Fibroblast of skin of scalp (primary cell): ENCODE measurements at regions not wholly inside any gene's neighbourhood (a gene's known extent, or its start where the extent isn't known, plus 50 kb on each side); places are given as distances from the start of the nearest gene placed in this dataset.
A peak's percentile ranks its signal among the peaks of the same experiment; 100 is the strongest.

ENCODE experiments used
- DNase-seq: peaks from one replicate; pipeline ENCODE4 v3.0.0-alpha.2; 2013

DNA sequence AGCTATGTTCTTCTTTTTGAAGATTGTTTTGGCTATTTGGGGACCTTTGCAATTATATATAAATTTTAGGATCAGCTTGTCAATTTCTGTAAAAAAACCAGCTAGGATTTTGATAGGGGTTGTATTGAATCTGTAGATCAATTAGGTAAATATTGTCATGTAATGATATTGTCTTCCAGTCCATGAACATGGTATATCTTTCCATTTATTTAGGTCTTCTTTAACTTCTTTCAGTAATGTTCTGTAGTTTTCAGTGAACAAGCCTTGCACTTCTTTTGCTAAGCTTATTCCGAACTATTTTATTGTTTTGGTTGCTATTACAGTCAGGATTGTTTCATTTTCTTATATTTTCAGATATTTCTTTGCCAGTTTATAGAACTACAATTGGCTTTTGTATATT lies 175.8 kb upstream of the RARB start:
- no peak for DNase-seq

DNA sequence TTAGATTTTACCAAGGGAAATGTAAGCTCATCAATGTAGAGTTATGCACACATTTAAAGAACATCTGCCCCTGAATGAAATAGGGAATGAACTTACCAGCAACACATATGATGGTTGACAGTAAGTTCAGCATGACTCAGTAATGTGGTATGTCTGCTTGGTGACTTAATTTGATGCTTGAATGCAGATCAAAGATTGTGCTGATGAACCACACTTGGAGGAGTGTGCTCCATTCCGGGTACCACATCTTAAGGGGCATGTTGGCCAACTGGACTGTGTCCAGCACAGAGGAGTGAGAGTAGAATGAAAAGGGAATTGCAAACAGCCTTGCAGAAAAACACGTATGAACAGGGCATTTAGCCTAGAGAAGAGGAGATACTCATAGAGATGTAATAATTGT lies 171.0 kb upstream of the RARB start:
- DNase-seq = peak; percentile 84

DNA sequence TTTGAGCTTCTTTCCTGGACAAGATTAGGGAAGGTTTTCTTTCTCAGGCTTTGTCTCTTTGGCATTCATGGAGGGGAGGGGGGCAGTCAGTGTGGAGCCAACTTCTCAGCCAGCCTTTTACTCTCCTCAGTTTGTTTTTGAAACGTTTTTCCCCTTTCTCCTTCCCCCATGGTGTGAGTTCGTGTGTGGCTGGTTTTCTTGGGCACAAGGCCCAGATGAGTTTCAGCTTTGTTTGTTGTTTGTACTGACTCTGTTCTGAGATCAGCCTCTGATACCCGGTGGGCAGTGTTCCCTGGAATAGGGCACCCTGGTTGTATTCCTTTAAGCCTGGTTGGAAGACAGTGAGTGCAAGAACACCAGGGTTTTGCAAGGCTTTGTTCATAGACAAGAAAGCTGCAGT lies 168.2 kb upstream of the RARB start:
- DNase-seq = peak; percentile 73

DNA sequence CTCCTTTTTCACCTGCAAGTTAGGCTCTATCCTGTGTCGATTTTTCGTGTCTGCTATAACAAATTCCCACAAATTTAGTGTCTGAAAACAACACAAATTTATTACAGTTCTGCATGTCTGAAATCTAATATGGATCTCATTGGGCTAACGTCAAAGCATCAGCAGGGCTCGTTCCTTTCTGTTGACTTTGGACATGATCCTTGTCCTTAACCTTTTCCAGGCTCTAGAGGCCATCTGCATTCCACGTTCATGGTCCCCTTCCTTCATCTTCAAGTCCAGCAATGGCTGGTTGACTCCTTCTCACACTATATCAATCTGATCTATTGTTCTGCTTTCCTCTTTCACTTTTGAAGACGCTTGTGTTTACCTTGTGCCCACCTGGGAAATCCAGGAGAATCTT lies 165.7 kb upstream of the RARB start:
- DNase-seq = no peak

DNA sequence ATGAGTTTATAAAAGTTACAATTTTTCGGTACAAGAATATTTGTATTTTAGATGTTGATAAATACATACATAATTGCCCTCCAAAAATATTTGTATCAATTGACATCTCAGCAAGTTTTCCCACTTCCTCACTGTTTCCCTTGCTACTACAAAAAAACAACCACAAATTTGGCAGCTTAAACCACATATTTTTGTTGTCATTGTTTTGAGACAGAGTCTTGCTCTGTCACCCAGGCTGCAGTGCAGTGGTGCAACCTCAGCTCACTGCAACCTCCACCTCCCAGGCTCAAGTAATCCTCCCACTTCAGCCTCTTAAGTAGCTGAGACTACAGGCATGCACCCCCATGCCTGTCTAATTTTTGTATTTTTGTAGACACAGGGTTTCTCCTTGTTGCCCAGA lies 162.8 kb upstream of the RARB start:
- no peak for DNase-seq

DNA sequence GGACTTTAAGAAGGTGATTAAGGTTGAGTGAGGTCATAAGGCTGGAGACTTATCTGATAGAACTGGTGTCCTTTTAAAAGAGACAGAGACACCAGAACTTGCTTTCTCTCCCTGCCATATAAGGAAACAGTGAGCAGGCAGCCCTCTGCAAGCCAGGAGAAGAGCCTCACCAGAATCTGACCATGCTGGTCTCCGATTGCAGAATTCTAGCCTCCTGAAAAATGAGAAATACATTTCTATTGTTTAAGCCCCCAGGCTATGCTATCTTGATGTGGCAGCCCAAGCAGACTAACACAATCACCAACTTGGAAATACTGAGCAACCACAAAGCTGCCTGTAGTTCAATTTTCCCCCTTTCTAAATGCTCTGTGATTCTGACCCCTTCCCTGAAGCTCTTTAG lies 161.4 kb upstream of the RARB start:
- no peak for DNase-seq

DNA sequence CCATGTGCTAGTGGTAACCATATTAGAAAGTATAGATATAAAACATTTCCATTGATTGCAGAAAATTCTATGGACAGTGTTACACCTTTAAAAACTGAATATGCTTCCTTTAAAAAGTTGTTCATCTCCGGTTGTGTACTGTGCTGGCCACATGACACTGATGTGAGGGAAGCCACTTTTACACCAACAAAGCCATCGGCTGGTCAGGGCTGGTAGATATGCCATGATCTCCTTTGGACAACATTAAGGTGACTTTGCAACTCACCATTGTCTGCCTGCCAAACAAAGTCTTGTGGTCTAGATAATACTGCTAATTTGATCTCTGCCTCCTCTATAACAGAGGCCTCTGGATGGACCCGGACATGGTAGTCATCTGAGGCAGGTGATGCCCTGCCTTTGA lies 156.0 kb upstream of the RARB start:
- no peak for DNase-seq

DNA sequence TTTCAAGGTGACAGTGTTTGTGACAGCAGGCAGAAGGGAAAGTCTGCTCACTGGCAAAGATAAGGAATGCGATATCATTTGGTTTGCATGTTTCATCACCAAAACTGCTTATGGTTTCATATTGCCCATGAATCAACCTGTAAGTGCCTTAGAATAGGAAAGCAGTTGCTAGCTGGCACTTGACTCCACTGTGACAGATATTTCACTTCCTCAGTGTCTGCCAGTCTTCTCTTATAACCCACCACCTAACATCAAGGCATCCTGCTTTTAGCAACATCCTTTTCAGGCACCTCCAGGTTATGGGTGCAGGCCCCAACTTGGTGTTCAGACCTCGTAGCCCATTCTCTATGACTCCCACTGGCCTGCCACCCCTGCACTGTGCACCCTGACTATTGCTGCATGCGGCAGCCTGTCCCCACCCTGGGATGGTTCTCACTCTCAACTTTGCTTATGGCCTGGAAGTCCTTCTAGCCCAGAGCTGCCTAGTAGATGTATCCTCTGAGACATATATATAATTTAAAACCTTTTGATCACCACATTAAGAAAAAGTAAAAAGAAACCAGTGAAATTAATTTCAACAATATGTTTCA lies 154.4 kb upstream of the RARB start:
- DNase-seq = no peak

DNA sequence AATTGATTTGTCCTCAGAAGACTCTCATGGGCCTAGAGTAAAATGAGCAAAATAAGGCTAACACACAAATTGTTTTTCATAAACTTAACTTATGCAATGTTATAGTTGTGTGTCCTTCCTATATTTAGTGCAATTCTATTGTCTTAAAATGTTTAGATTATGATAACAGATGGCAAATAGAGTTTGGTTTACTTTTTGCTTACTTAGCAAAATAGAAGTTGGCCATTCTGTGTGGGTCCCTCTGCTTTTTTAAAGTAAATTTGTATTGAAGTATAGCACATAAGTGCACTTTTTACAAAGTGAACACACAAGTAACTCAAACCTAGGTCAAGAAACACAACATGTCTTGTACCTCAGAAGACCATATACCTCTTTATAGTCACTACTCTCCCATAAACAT lies 150.6 kb upstream of the RARB start:
- no peak for DNase-seq

DNA sequence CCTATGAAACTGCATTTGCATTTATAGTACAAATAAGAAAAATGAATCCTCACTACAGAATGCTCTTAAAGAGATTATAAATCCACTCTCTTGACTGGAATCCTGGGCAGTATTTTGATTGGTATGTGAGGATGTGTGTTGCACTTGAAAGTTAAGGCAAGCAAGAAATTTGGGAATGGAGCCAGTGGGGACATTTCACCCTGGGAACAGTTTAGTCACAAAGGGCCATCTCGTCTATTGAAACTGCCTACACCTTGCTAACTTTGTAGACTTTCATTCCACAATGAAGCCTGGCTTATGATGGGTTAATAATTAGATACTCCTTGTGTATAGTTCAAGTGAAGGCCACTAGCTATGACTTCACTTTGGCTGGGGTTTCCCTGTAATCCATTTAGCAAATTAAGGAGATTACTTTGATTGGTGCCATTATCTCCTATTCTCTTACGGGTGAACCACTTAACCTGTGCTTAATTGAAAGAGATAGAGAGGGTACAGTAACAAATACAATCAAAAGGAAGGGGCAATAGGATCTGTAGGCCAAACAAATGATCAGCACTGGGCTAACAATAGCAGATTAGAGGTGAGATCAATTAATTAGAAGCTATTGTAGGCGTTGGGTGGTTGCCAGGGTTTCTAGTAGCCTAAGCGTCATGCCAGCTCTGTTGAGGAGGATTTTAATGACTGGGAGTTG lies 146.9 kb upstream of the RARB start:
- no peak for DNase-seq

DNA sequence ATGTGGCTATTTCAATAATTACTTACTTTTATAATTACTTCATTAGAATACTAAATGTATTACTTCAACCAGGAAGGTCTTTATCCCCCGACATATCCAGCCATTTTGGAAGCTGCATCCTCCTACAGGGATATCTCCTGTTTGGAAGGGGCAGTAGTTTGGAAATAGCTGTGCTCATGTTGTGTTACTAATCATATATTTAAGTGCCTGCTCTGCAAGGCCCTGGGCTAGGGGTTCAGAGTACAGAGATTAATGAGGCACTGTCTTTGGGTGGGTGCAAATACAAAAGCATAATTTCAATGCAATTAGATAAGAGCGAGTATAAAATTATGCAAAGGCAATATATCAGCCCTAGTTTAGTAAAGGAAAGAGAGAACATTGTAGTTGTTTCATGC lies 146.3 kb upstream of the RARB start:
- no peak for DNase-seq

DNA sequence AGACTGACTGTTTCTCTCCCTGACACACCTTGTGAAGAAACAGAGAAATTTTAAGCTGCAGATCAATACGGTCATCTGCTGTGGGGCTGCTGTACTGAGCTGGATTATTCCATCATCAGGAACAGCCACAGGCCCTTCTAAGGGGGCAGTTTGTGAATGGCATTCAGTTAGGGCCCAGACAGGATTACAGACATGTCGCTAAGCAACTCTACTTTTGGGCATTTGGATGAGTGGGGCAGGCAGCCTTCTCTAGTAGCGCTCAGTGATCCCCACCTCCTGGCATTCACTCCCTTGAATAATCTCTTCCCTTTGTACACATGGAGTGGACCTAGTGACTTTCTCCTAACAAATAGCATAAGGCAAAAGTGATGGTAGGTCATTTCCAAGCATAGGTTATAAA lies 144.4 kb upstream of the RARB start:
- no peak for DNase-seq

DNA sequence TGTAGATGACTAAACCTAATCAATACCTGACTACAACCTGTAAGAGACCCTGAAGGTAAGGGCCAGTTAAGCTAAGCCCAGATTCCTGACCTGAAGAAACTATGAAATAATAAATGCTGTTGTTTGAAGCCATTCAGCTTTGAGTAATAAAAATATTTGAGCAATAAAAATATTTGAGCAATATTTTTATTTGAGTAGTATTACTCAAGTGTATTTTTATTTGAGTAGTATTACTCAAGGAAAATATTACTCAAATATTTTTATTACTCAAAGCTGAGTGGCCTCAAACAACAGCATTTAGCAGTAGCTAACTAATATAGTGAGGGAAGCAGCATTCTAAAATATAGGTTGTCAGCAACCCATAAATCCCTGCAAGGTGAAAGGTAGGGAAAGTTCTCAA lies 143.8 kb upstream of the RARB start:
- DNase-seq = no peak

DNA sequence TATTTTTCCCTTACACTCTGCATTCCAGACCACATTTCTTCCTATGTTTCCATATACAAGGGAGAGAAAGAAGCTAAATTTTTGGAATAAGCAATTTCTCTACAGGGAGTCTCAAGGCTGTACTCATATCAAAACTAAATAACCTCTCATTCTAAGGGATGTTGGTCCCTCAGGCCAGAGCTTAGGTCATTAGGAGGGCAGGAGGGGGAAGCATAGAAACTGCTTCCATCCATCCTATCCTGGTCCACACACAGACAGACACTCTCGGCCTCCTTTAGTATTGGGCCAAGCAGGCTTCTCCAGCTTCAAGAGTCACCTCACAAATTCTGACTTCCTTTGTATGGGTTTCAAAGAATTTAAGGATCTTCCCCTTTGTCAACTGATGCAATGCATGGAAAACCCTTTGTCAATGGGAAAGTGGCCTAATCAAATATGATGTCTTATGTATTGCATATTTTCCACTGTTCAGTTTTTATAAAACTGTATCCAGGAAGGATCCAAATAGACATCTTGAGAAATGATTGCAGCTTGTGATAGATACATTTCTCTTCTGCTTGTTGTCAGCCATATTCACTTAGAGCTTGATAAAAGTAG lies 140.7 kb upstream of the RARB start:
- DNase-seq = peak; percentile 52

DNA sequence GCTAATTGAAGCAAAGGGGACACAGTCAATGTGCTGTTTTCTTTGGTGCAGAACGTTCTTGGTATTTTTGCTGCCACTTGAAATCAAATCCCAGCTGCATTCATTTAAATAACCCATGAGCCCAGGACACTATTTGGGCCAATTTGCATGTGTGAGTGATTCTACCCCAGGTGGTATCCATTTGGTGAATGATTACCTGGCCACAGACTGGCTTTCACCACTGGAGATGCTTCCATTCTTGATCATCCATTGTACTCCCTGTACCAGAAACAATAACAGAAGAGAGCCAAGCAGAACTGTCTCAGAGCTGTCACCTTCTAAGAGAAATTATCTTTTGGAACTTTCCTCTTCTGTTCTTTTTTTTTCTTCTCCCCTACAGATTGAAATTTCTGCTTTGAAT lies 139.7 kb upstream of the RARB start:
- DNase-seq = no peak

DNA sequence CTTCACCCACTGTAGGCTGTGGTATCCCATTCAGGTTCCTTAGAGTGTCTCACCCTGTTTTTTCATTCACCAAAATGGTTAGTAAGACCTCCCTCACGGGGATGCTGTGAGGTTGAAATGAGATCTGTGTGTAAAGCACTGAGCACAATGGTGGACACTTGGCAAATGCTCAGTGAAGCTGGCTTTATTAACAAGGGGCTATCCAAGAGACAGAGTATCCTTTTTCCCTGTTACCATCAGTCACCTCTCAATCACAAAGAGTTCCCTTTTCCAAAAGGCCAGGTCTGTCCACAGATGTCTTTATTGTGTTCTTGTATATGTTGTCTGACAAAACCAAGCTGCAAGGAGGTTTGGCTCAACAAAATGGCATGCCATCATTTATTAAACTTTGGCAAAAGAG lies 138.9 kb upstream of the RARB start:
- no peak for DNase-seq

DNA sequence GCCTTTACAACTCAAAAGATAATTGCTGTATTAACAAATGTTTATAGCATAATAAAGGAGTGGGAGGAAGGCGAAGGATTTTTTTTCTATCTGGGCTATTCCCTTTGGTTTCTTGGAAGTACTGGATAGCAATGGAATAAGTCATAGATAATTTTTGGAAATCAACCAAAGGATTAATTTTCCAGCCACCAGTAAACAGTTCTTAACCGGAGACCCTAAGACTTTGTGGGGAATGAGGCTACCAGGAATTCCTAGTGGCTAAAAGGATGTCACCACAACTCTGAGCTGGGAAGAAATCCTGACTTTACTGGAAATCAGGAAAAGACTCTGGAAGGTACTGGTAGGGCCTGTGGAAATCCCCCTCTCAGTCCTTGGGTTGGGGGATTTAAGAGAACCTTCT lies 138.4 kb upstream of the RARB start:
- peak; percentile 50 for DNase-seq

DNA sequence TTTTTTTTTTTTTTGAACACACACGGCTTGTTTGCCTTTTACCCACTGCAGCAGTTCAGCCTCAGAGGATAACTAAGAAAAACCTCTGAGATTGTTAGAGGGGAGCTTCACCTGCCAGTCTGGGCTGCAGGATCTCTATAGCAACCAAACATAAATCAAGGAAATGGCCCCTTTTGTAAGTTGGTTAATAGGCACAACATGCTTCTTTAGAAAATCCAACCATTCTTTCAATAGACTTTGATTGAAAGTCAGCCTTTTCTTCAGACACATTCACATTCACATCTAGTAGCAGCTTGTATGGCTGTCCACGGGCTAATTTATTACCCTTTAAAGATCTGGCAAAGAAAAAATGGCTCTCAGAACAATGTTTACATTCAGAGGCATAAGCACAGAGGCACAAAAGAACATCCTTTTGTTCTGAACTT lies 136.6 kb upstream of the RARB start:
- no peak for DNase-seq

DNA sequence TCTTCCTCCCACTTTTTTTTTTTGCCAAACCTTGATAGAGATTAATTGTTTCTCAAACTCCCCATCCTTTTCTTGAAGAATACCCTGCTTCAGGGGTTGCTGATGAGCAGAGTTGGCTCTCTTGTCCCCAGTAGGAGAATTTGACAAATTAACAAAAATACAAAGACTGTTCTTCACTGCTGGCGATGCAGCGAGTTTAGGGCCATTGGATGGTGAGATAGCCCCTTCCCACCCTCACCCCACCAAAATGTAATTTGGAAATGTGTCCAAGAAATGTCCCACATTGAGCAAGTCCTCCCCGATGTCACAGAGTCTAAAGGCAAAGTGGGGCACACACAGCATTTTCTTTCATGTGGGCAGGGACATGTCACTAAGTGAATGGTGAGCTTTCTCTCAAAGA lies 136.0 kb upstream of the RARB start:
- no peak for DNase-seq

DNA sequence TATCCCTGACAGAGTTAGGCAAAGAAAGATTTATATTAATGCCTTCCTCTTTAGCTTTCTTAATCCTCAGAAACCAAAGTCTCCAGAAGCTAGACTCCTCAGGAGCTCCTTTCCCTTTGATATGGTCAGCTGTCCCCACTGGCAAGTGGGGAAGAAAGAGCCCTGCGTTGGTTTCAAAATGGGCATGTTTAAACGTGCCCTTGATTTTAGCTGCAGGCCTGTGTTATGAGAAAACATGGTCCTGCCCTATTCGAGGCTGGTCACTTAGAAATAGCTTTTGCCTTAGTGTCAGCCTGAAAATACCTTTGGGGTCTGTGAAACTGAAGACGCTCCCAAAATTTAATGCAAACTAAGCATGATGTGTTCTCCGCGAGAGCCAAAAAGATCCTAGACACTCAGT lies 135.5 kb upstream of the RARB start:
- DNase-seq = no peak

DNA sequence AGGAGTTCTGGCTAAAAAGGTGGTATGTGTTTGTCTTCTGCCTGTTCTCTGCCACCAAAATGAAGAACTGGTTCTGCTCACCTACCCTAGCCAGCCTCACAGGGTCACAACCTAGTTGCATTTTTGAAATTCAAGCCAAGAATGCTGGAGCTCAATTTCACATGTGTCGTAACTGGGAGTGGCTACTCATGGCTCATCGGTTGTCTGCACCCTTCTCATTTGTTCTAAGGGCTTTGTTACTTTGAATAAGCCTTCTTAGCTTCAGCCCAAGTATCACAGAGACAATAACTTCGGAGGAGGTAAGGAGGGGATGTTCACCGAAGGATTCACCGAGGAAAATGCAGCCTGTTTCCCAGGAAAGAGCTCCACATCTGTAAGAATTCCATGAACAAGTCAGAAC lies 134.3 kb upstream of the RARB start:
- DNase-seq = no peak

DNA sequence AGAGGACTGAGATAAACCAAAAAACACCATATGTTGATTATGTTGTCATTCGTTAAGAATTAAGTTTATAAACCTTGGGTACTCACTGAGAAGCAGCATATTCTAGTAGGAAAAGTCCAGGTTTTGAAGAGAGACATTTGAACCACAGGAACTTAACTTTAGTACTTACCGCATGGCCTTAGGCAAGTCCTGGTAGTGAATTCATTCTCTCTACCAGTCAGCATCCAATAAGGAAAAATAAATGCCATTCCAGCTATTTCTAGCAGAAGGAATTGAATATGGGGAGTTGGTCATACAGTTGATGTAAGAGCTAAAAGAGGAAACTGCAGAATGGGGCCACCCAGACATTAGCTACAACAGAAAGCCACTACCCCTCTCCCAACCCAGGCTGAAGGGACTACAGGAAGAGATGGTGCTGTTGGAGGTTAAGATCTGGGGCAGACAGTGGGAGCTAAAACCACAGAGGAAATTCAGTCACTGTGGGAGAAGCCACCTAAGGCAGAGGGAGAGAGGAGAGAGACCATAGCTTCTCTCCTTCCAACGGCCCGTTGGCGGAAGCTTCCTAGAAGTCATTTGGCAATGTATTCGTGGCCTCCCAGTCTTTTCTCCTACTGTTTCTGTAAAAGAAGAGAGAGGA lies 133.8 kb upstream of the RARB start:
- DNase-seq = no peak

DNA sequence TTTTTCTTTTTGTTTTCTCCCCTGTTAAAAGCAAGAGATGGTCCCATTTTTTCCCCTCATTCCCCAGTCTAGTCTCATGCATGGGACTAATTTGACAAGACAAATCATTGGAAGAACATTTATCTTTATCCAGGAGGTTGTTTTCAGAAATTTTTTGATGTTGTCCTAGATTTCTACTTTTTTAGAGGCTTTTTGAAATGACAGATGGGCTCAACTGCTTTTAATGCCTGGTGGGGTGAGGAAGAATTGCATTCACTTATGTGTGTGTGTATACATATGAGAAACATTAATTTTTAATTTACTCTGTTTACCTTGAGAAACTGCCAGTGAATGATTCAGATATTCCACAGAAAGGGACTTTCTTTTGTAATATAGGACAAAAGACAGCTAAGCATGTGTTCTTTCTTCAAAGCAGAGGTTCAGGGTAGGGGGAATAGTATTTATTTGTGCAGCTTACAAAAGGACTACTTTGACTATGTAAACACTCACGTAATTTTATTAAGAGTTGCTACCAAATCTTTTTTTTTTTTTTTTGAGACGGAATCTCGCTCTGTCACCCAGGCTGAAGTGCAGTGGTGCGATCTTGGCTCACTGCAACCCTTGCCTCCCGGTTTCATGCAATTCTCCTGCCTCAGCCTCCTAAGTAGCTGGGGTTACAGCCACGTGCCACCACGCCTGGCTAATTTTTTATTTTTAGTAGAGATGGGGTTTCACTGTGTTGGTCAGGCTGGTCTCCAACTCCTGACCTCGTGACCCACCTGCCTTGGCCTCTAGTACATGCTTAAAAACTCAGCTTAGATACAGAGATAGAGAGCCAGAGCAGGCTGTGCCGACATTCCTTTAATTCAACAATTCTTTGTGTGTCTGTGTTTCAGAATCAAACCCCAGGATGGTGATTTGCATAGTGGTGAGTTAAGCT lies 130.1 kb upstream of the RARB start:
- peak; percentile 83 for DNase-seq
